SK-N-MC (cell line): ENCODE measurements at regions not wholly inside any gene's neighbourhood (a gene's known extent, or its start where the extent isn't known, plus 50 kb on each side); places are given as distances from the start of the nearest gene placed in this dataset.
"Not testable (repeated sequence)": the region's sequence is repeated elsewhere in the genome, so short reads cannot be mapped to it uniquely, and the experiment has no call there.

Experiments
- DNase-seq: peaks from one replicate; pipeline ENCODE4 v3.0.0-alpha.2; 2011; ENCODE audit warnings: low read depth, low spot score
- H3K27ac ChIP-seq: fragments of 200-600 bp; sonication (generic); 2 replicates; pipeline ENCODE4 v1.5.1; 2016; ENCODE audit warnings: mixed run types
- H3K36me3 ChIP-seq: fragments of 200-600 bp; sonication (generic); 2 replicates; pipeline ENCODE4 v1.6.1; 2017; ENCODE audit warnings: antibody characterized with exemption, low read length, mixed read lengths; ENCODE audit not compliant: insufficient read depth
- H3K4me3 ChIP-seq: fragments of 200-600 bp; sonication (generic); 2 replicates; pipeline ENCODE4 v1.5.1; 2016
- H3K9ac ChIP-seq: fragments of 200-600 bp; sonication (generic); 2 replicates; pipeline ENCODE4 v1.8.0; 2017; ENCODE audit warnings: mixed run types, mixed read lengths; ENCODE audit not compliant: insufficient read length
- H3K9me3 ChIP-seq: fragments of 200-600 bp; sonication (generic); 2 replicates; pipeline ENCODE4 v1.6.1; 2017; ENCODE audit warnings: low read depth, mild to moderate bottlenecking, antibody characterized with exemption, low read length, moderate library complexity, mixed read lengths
- EZH2 ChIP-seq: fragments of 200-600 bp; sonication (generic); IDR thresholded peaks from one replicate; pipeline ENCODE4 v1.6.1; 2017; ENCODE audit warnings: antibody characterized with exemption
- FOXP2 ChIP-seq: optimal IDR thresholded peaks from 2 replicates; pipeline ENCODE3; 2011; ENCODE audit warnings: mild to moderate bottlenecking, moderate library complexity; ENCODE audit not compliant: insufficient read depth; ENCODE audit errors: extremely low read length, control extremely low read depth
- POLR2AphosphoS5 ChIP-seq: IDR thresholded peaks from 2 replicates; pipeline ENCODE4 v1.6.1; 2012; ENCODE audit warnings: mild to moderate bottlenecking, low read depth, low read length, borderline replicate concordance

DNA sequence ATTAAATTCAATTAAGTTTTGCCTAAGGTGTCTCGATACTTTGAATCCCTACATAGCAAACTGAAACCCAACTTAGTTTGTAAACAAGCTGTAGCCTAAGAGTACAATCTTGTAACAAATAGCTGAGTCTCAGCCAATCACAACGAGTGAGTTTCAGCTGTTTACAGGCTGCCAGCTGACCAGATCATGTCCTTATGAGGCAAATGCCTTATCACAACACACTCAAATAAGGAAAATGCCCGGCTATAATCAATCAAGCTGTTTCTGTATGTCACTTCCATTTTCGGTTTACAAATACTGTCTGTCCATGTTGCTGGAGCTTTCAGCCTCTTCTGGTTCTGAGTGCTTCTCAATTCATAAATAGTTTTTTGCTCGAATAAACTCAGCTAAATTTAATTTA is 943.8 kb downstream of the SLC16A7 start:
- no peak overlapping the region for H3K9ac ChIP-seq
- H3K36me3 ChIP-seq: no peaks in the 10 kb centered on the region
- no peak overlapping the region for H3K27ac ChIP-seq
- TF ChIP-seq EZH2 (no peak), POLR2AphosphoS5 (no peak), FOXP2 (no peak)
- DNase-seq: no peak
- no peaks in the 10 kb centered on the region for H3K9me3 ChIP-seq
- H3K4me3 ChIP-seq: no peak overlapping the region

DNA sequence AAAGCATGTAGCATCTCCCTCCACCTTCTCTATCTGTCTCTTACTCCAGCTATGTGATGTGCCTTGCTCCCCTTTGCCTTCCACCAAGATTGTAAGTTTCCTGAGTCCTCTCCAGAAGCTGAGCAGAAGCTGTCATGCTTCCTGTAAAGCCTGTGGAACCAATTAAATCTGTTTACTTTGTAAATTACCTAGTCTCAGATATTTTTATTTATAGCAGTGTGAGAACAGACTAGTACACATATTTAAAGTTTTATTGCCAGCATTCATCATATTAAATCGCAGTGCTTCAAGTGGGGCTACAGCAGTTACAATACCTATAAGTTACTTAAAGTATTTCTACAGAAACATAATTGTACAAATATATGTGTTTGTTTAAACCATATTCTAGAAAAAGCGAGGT is 973.1 kb downstream of the SLC16A7 start:
- no peak for DNase-seq
- no peak overlapping the region for H3K9ac ChIP-seq
- H3K36me3 ChIP-seq: no peaks in the 10 kb centered on the region
- no peak overlapping the region for H3K4me3 ChIP-seq
- no peak overlapping the region for H3K27ac ChIP-seq
- no peak for TF ChIP-seq POLR2AphosphoS5
- no peak for TF ChIP-seq FOXP2
- no peak for TF ChIP-seq EZH2
- no peaks in the 10 kb centered on the region for H3K9me3 ChIP-seq

DNA sequence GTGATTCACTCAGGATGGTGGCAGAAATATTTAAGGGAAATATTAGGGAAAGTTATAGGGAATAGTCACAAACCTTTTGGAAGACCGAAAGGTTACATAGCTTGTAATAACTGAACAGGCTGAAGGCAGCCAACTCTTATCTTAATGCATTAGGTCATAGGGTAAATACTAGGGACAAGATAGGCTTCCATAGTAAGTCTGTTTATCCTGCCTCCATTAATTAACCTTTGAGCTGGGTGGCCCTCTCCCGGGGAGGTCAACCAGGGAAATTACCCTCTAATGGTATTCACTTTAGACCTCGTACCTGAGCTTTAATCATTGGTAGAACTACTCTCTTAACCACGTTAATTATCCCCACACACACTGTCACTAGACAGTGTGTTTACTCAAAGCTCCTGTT is 981.8 kb downstream of the SLC16A7 start:
- no peak for TF ChIP-seq EZH2
- no peak overlapping the region for H3K9ac ChIP-seq
- H3K27ac ChIP-seq: no peak overlapping the region
- H3K36me3 ChIP-seq: no peaks in the 10 kb centered on the region
- no peak for DNase-seq
- no peaks in the 10 kb centered on the region for H3K9me3 ChIP-seq
- no peak overlapping the region for H3K4me3 ChIP-seq

DNA sequence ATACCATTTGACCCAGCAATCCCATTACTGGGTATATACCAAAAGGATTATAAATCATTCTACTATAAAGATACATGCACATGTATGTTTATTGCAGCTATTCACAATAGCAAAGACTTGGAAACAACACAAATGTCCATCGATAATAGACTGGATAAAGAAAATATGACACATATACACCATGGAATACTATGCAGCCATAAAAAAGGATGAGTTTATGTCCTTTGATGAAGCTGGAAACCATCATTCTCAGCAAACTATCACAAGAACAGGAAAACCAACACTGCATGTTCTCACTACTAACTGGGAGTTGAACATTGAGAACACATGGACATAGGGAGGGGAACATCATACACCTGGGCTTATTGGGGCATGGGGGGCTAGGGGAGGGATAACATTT is 991.8 kb downstream of the SLC16A7 start:
- H3K4me3 ChIP-seq, H3K9me3 ChIP-seq, DNase-seq, H3K9ac ChIP-seq, H3K27ac ChIP-seq, H3K36me3 ChIP-seq: not testable (repeated sequence)

DNA sequence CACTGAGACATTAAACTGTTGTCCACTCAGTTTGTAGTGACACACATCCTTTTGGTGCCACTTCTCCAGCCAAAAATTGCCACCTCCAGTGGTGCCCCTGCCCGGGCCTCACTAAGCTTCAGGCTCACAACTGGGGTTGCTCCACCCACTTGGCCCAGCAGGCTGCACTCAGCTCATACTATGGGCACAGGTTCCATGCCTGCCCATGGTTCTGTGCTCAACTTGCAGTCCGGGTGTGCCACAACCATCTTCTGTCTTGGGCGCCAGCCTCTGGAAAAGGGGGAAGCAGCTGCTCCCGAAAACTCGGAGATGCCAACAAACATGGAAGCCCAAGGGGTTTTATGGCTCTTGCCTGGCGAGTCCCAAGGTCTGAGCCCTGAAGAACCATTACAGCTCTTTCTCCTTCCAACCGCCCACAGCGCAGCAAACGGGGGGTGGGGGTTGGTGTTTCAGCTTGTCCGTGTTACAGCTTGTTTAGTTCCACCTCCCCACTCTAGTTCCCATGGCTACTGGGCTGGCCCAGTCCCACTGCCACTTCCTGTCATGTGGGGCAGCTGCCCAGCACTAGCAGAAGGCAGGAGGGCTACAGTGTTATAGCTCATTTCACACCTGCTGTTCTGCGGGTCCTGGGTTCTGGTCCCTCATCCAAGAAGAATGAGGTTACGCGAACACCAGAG is 998.3 kb downstream of the SLC16A7 start:
- Histone ChIP-seq H3K27ac (no peak overlapping the region), H3K4me3 (no peak overlapping the region), H3K9ac (no peak overlapping the region), H3K36me3 (no peaks in the 10 kb centered on the region), H3K9me3 (no peaks in the 10 kb centered on the region)
- TF ChIP-seq EZH2: no peak
- no peak for TF ChIP-seq FOXP2
- no peak for TF ChIP-seq POLR2AphosphoS5
- no peak for DNase-seq

DNA sequence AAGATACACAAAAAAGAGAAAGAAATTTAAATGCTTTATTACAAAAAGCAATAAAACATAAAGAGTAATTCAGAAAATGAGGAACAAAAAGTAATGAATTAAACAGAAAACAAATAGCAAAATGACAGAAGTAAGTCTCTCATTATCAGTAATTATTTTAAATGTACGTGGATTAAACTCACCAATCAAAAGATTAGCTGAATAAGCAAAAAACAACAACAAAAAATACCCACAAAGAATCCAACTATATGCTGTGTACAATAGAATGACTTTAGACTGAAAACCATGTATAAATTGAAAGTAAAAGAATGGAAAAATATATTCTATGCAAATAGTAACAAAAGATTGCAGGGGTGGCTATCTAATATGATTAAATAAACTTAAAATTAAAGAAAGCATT is 1006.8 kb downstream of the SLC16A7 start:
- H3K27ac ChIP-seq: no peak overlapping the region
- no peaks in the 10 kb centered on the region for H3K9me3 ChIP-seq
- H3K4me3 ChIP-seq: no peak overlapping the region
- no peak overlapping the region for H3K9ac ChIP-seq
- H3K36me3 ChIP-seq: no peaks in the 10 kb centered on the region
- no peak for DNase-seq
- TF ChIP-seq FOXP2 (no peak), POLR2AphosphoS5 (no peak), EZH2 (no peak)

DNA sequence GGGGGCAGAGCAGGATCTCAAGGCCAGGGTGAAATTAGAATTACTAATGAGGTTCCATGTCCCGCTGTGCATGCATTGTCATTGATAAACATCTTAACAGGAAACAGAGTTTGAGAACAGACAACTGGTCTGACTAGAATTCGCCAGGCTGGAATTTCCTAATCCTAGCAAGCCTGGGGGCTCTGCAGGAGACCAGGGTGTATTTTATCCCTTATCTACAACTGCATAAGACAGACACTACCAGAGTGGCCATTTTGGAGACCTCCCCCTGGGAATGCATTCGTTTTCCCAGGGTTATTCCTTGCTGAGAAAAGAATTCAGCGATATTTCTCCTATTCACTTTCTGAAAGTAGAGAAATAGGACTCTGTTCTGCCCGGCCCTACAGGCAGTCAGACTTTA is 1007.6 kb downstream of the SLC16A7 start:
- not testable (repeated sequence) for H3K36me3 ChIP-seq, DNase-seq, H3K9ac ChIP-seq, H3K27ac ChIP-seq, H3K4me3 ChIP-seq, H3K9me3 ChIP-seq

DNA sequence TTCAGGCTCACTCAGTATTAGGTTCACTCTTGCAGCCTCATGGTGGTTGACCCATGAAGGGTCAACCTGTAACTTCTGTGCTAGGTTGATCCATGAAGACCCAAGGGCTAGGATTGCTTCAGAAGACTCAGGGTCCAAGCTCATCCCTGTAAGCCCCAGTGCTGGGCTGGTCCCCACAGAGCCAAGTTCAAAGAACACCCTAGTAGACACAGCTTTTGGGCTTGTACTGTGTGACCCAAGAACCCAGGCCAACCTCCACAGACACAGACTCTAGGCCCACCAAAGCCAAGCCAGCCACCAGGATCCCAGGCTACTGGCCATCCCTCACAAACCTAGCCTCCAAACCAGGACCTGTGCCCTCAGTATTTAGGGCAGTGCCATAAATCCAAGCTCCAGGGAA is 1020.6 kb downstream of the SLC16A7 start:
- Histone ChIP-seq H3K4me3 (no peak overlapping the region), H3K9me3 (no peaks in the 10 kb centered on the region), H3K36me3 (no peaks in the 10 kb centered on the region), H3K9ac (no peak overlapping the region), H3K27ac (no peak overlapping the region)
- TF ChIP-seq FOXP2 (no peak), POLR2AphosphoS5 (no peak), EZH2 (no peak)
- no peak for DNase-seq

DNA sequence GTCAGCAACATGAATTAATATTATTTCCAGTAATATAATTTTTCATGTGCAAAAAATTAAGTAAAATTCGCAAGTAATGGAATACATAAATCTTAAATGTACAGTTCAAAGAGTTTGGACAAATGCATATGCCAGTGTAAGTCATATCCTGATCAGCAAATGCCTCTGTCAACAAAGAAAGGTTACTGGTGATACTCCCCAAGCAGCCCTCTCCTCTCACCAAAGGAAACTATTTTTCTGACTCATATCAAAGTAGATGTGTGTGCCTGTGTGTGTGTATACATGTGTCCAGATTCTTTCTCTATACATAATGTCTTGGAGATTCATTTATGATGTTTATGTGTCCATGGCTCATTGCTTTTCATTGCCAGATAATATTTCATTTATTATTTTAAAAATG is 1035.0 kb downstream of the SLC16A7 start:
- no peak overlapping the region for H3K27ac ChIP-seq
- H3K4me3 ChIP-seq: no peak overlapping the region
- H3K36me3 ChIP-seq: no peaks in the 10 kb centered on the region
- no peaks in the 10 kb centered on the region for H3K9me3 ChIP-seq
- H3K9ac ChIP-seq: no peak overlapping the region
- no peak for DNase-seq
- no peak for TF ChIP-seq POLR2AphosphoS5
- TF ChIP-seq FOXP2: no peak
- no peak for TF ChIP-seq EZH2
